ENCODE measurements at regions not wholly inside any gene's neighbourhood (a gene's known extent, or its start where the extent isn't known, plus 50 kb on each side); places are given as distances from the start of the nearest gene placed in this dataset.

GRCh38 chr5:1642621-1643061 lies 118.9 kb upstream of the LPCAT1 start:
- ChIA-PET POLR2A (no interaction called here), CTCF (interaction anchor here (0.8 to 6.8 kb wide), 9 partner anchors 10 to 719 kb away, joined by 3 to 84 read pairs (median 5); no protein-coding TSS in a partner anchor)
- intact Hi-C loops (cut with micrococcal nuclease): no loop called here

GRCh38 chr5:1642221-1642620 lies 118.5 kb upstream of the LPCAT1 start:
- no peak for DNase-seq
- Histone ChIP-seq H3K9ac (ENCODE audit: low read length) (no peak overlapping the region), H3K79me2 (ENCODE audit: control insufficient read depth, insufficient read depth, low read length) (no peaks in the 10 kb centered on the region), H4K20me1 (ENCODE audit: control insufficient read depth, insufficient read depth, low read length, poor library complexity, severe bottlenecking) (no peaks in the 10 kb centered on the region), H3K4me3 (ENCODE audit: control extremely low read depth in 1 of 5, extremely low read depth in 1 of 5, insufficient read depth in 1 of 5, low read depth in 2 of 5, low read length in 4 of 5) (no peak overlapping the region), H3K36me3 (replicated peaks in 1 of 2; ENCODE audit: control extremely low read depth in 1 of 2, control insufficient read depth in 1 of 2, extremely low read depth in 1 of 2, insufficient read depth in 2 of 2, low read length in 1 of 2) (no peaks in the 10 kb centered on the region), H3K4me2 (replicated peaks; ENCODE audit: low read depth, low read length, poor library complexity, severe bottlenecking) (no peak overlapping the region), H3K4me1 (ENCODE audit: control insufficient read depth in 2 of 2, insufficient read depth in 2 of 2, low read length in 2 of 2) (peaks cover 10 to 14% of the 10 kb centered on the region in 2 donors), H2AFZ (ENCODE audit: insufficient read depth, low read depth, low read length, poor library complexity, severe bottlenecking) (no peak overlapping the region), H3K27me3 (replicated peaks in 1 of 4; ENCODE audit: control extremely low read depth in 1 of 4, control insufficient read depth in 3 of 4, insufficient read depth in 4 of 4, low read length in 3 of 4) (peaks cover 0 to 32% (median 18%) of the 10 kb centered on the region in 4 experiments), H3K9me3 (ENCODE audit: control extremely low read depth in 1 of 3, control insufficient read depth in 2 of 3, insufficient read depth in 1 of 3, low read length in 2 of 3) (peaks cover 0 to 4% (median 0%) of the 10 kb centered on the region in 3 donors), H3K27ac (ENCODE audit: low read length in 2 of 2) (no peak overlapping the region)
- 95% methylated on average over 6 of the region's 8 CpGs for WGBS (ENCODE audit: insufficient coverage)
- no peak for ATAC-seq (ENCODE audit: low read depth)
- no peak overlapping the region for H3K4me3 Mint-ChIP-seq
- peaks cover 12% of the 10 kb centered on the region for H3K4me1 Mint-ChIP-seq
- ChIA-PET CTCF (interaction anchor here (0.8 to 6.8 kb wide), 4 partner anchors 146 to 473 kb away, joined by 3 to 84 read pairs (median 18); no protein-coding TSS in a partner anchor), POLR2A (interaction anchor here (0.6 kb wide), 1 partner anchor 17 kb away, joined by 3 read pairs; no protein-coding TSS in a partner anchor)
- H3K27me3 Mint-ChIP-seq: peaks cover 30% of the 10 kb centered on the region
- TF ChIP-seq EZH2 (IDR thresholded peaks at IDR 0.05; ENCODE audit: borderline replicate concordance, insufficient read depth, low read depth, low read length, poor library complexity, severe bottlenecking): no peak
- no peak for TF ChIP-seq CTCF (IDR thresholded peaks at IDR 0.05)
- H3K9me3 Mint-ChIP-seq (ENCODE audit: insufficient read depth): no peaks in the 10 kb centered on the region
- intact Hi-C loops (cut with micrococcal nuclease): no loop called here
- no peak overlapping the region for H3K27ac Mint-ChIP-seq

More at GRCh38 chr5:1642621-1643061, 118.9 kb upstream of the LPCAT1 start:
- ATAC-seq (ENCODE audit: low read depth) (no peak), DNase-seq (no peak)
- Mint-ChIP-seq H3K27ac (no peak overlapping the region), H3K4me1 (peaks cover 12% of the 10 kb centered on the region), H3K27me3 (peaks cover 30% of the 10 kb centered on the region), H3K4me3 (no peak overlapping the region), H3K9me3 (ENCODE audit: insufficient read depth) (no peaks in the 10 kb centered on the region)
- Histone ChIP-seq H3K9me3 (ENCODE audit: control extremely low read depth in 1 of 3, control insufficient read depth in 2 of 3, insufficient read depth in 1 of 3, low read length in 2 of 3) (peaks cover 0 to 4% (median 0%) of the 10 kb centered on the region in 3 donors), H3K36me3 (replicated peaks in 1 of 2; ENCODE audit: control extremely low read depth in 1 of 2, control insufficient read depth in 1 of 2, extremely low read depth in 1 of 2, insufficient read depth in 2 of 2, low read length in 1 of 2) (no peaks in the 10 kb centered on the region), H3K27me3 (replicated peaks in 1 of 4; ENCODE audit: control extremely low read depth in 1 of 4, control insufficient read depth in 3 of 4, insufficient read depth in 4 of 4, low read length in 3 of 4) (peaks cover 0 to 32% (median 18%) of the 10 kb centered on the region in 4 experiments), H2AFZ (ENCODE audit: insufficient read depth, low read depth, low read length, poor library complexity, severe bottlenecking) (no peak overlapping the region), H3K4me3 (ENCODE audit: control extremely low read depth in 1 of 5, extremely low read depth in 1 of 5, insufficient read depth in 1 of 5, low read depth in 2 of 5, low read length in 4 of 5) (no peak overlapping the region), H3K4me2 (replicated peaks; ENCODE audit: low read depth, low read length, poor library complexity, severe bottlenecking) (no peak overlapping the region), H3K27ac (ENCODE audit: low read length in 2 of 2) (no peak overlapping the region), H3K79me2 (ENCODE audit: control insufficient read depth, insufficient read depth, low read length) (no peaks in the 10 kb centered on the region), H3K4me1 (ENCODE audit: control insufficient read depth in 2 of 2, insufficient read depth in 2 of 2, low read length in 2 of 2) (peaks cover 10 to 14% of the 10 kb centered on the region in 2 donors), H4K20me1 (ENCODE audit: control insufficient read depth, insufficient read depth, low read length, poor library complexity, severe bottlenecking) (no peaks in the 10 kb centered on the region), H3K9ac (ENCODE audit: low read length) (no peak overlapping the region)
- no peak for TF ChIP-seq CTCF (IDR thresholded peaks at IDR 0.05)
- no peak for TF ChIP-seq EZH2 (IDR thresholded peaks at IDR 0.05; ENCODE audit: borderline replicate concordance, insufficient read depth, low read depth, low read length, poor library complexity, severe bottlenecking)
- WGBS (ENCODE audit: insufficient coverage): 82% methylated on average over 8 of the region's 11 CpGs
